Stomach (tissue), 8 donors: ENCODE measurements at regions not wholly inside any gene's neighbourhood (a gene's known extent, or its start where the extent isn't known, plus 50 kb on each side); places are given as distances from the start of the nearest gene placed in this dataset.
"Not testable (repeated sequence)": the region's sequence is repeated elsewhere in the genome, so short reads cannot be mapped to it uniquely, and the experiment has no call there.

Source experiments
- DNase-seq, 2 donors: peaks; one replicate each; pipeline versions ENCODE4 v3.0.0 to v3.0.0-alpha.2; 2013 to 2019
- H3K27ac ChIP-seq, 5 donors: fragments of 200-600 bp in 4 of 5; sonication (generic) in 4 of 5; one replicate each; pipeline ENCODE4 v1.5.1; 2013 to 2019; ENCODE audit warnings: mild to moderate bottlenecking in 1 of 5, moderate library complexity in 1 of 5
- H3K27me3 ChIP-seq, 3 donors: fragments of 200-600 bp; sonication (generic); one replicate each; pipeline ENCODE4 v1.5.1; 2017 to 2019; ENCODE audit warnings: mixed run types in 1 of 3
- H3K36me3 ChIP-seq, 4 donors: fragments of 200-600 bp; sonication (generic); 1 replicate in 3 of 4; 2 replicates in 1 of 4; pipeline ENCODE4 v1.5.1; 2016 to 2019
- H3K4me1 ChIP-seq, 4 donors: fragments of 200-600 bp; sonication (generic); one replicate each; pipeline ENCODE4 v1.5.1; 2016 to 2019
- H3K4me3 ChIP-seq, 4 donors: fragments of 200-600 bp; sonication (generic) in 3 of 4; one replicate each; pipeline ENCODE4 v1.5.1; 2016 to 2019; ENCODE audit warnings: mild to moderate bottlenecking in 1 of 4
- H3K9me3 ChIP-seq, 4 donors: fragments of 200-600 bp; sonication (generic); one replicate each; pipeline ENCODE4 v1.5.1; 2016 to 2019
- EP300 ChIP-seq: sonication (generic); formaldehyde crosslinking; IDR thresholded peaks from one replicate; pipeline ENCODE4 v1.6.1; 2017; ENCODE audit warnings: antibody characterized with exemption
- POLR2A ChIP-seq, 4 donors: fragments of 450-650 bp; IDR thresholded peaks; one replicate each; pipeline ENCODE4 v1.6.1; 2016; ENCODE audit warnings: antibody characterized with exemption in 4 of 4, control low read depth in 2 of 4, mild to moderate bottlenecking in 1 of 4, moderate library complexity in 1 of 4
- POLR2AphosphoS5 ChIP-seq, 3 donors: sonication (generic); formaldehyde crosslinking; IDR thresholded peaks; one replicate each; pipeline ENCODE4 v1.6.1; 2016; ENCODE audit warnings: antibody characterized with exemption in 3 of 3
- WGBS, 5 donors: extraction: QIAGEN DNeasy Blood & Tissue Kit in 3 of 5; methylation state at CpG; one replicate each; pipeline versions ENCODE4 v1.1.5 to v1.1.7; 2013 to 2018; 5-methylcytosine and 5-hydroxymethylcytosine counted together
- intact Hi-C: fragments of 100-400 bp; cut with DNase I; formaldehyde crosslinking; loops from one replicate; pipeline ENCODE4 v1.15.1; 2023; ENCODE audit warnings: low total_unique reads
- TF ChIP-seq, protein P1 (sequence below), 7 experiments: fragments of 450-650 bp in 4 of 7; fragments of 200-600 bp in 3 of 7; sonication (generic) in 3 of 7; IDR thresholded peaks; one replicate each; pipeline ENCODE4 v1.5.1; 2016 to 2019; ENCODE audit warnings: antibody characterized with exemption in 7 of 7, control low read depth in 2 of 7, mild to moderate bottlenecking in 1 of 7
- donor health status: healthy with polysubstance abuse.
- donor health status: Bipolar disorder and iron deficiency.
- donor health status: healthy.

DNA sequence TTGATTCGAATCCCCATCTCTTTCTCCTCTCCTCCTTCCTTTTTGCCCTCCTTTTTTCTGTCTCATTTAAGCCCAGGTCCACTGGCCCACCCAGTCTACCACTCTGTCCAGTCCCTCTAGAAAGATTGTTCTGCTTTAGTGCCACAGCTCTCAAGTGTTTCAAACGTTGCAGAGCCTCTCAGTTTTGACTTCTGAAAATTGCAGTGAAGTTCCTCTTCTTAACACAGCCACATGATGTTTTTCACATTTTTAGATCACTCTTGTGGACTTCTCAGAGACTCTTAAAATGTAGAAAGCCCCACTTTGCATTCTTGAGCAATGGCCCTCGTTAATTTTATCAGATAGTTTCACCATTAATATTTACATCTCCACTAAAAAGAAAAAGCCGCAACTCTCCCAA lies 253.1 kb downstream of the HAPSTR1 start:
- Histone ChIP-seq H3K27me3 (no peaks in the 10 kb centered on the region), H3K4me1 (peaks cover 0 to 18% (median 0%) of the 10 kb centered on the region in 4 donors), H3K9me3 (peaks cover 0 to 18% (median 3%) of the 10 kb centered on the region in 4 donors), H3K36me3 (no peaks in the 10 kb centered on the region), H3K4me3 (no peak overlapping the region), H3K27ac (no peak overlapping the region)
- DNase-seq: no peak
- 56 to 68% (median 61%) methylated on average over 4 of the region's 4 CpGs for WGBS, 5 donors
- no peak for TF ChIP-seq POLR2AphosphoS5 (IDR thresholded peaks at IDR 0.05)
- no peak for TF ChIP-seq EP300
- TF ChIP-seq, protein P1, sequence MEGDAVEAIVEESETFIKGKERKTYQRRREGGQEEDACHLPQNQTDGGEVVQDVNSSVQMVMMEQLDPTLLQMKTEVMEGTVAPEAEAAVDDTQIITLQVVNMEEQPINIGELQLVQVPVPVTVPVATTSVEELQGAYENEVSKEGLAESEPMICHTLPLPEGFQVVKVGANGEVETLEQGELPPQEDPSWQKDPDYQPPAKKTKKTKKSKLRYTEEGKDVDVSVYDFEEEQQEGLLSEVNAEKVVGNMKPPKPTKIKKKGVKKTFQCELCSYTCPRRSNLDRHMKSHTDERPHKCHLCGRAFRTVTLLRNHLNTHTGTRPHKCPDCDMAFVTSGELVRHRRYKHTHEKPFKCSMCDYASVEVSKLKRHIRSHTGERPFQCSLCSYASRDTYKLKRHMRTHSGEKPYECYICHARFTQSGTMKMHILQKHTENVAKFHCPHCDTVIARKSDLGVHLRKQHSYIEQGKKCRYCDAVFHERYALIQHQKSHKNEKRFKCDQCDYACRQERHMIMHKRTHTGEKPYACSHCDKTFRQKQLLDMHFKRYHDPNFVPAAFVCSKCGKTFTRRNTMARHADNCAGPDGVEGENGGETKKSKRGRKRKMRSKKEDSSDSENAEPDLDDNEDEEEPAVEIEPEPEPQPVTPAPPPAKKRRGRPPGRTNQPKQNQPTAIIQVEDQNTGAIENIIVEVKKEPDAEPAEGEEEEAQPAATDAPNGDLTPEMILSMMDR (IDR thresholded peaks at IDR 0.05): no peak
- no peak for TF ChIP-seq POLR2A (IDR thresholded peaks at IDR 0.05)
- intact Hi-C loops: no loop called here

DNA sequence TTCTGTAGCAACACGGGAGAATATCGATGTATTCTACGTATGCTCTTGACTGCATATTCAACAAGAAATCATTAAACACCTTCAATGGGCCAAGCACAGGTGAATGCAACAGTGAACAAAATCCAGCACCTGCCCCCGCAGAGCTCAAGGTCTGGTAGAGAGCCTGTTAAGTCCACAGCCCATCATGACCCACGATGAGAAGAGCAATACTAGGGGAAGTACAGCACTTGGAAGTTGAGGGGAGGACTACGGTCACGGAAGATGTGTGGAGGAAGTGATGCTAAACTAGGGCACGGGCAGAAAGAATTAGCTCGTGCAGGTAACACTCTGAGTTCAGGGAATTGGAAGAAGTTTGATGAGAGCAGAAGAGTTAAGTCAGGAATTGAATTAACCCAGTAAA lies 253.6 kb downstream of the HAPSTR1 start:
- Histone ChIP-seq H3K27ac (no peak overlapping the region), H3K36me3 (no peaks in the 10 kb centered on the region), H3K4me1 (peaks cover 0 to 18% (median 0%) of the 10 kb centered on the region in 4 donors), H3K9me3 (peaks cover 0 to 24% (median 5%) of the 10 kb centered on the region in 4 donors), H3K27me3 (no peaks in the 10 kb centered on the region), H3K4me3 (no peak overlapping the region)
- TF ChIP-seq EP300: no peak
- TF ChIP-seq POLR2A (IDR thresholded peaks at IDR 0.05): no peak
- TF ChIP-seq POLR2AphosphoS5 (IDR thresholded peaks at IDR 0.05): no peak
- TF ChIP-seq, protein P1 (IDR thresholded peaks at IDR 0.05): no peak
- intact Hi-C loops: no loop called here
- 78 to 83% (median 82%) methylated on average over 9 of the region's 9 CpGs for WGBS, 5 donors
- DNase-seq: no peak

DNA sequence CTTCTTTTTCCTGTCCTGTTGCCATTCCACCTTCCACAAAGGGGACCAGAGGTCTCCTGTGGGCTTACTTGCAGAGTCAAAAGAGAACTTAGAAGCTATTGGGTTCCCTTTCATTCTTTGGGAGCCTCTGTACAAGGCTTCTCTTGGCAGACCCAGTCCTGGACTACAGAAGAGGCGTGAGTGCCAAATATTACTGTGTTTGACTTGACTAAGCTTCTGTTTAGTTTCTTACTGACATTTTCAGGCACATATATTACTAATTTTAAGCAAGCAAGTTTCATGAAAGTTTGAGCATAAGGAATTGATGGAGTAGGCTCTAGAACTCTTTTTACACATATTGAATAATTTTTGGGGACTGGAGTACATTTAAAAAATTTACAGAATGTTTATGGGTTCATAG lies 254.4 kb downstream of the HAPSTR1 start:
- Histone ChIP-seq H3K4me3 (no peak overlapping the region), H3K36me3 (no peaks in the 10 kb centered on the region), H3K27me3 (no peaks in the 10 kb centered on the region), H3K27ac (no peak overlapping the region), H3K9me3 (peaks cover 0 to 32% (median 8%) of the 10 kb centered on the region in 4 donors), H3K4me1 (peaks cover 0 to 14% (median 0%) of the 10 kb centered on the region in 4 donors)
- intact Hi-C loops: no loop called here
- peak in 1 of 2 donors; percentile 14 for DNase-seq
- 40 to 71% (median 67%) methylated on average over 1 of the region's 1 CpG for WGBS, 5 donors
- TF ChIP-seq POLR2AphosphoS5 (IDR thresholded peaks at IDR 0.05) (no peak), POLR2A (IDR thresholded peaks at IDR 0.05) (no peak), EP300 (no peak)
- TF ChIP-seq, protein P1 (IDR thresholded peaks at IDR 0.05): no peak

DNA sequence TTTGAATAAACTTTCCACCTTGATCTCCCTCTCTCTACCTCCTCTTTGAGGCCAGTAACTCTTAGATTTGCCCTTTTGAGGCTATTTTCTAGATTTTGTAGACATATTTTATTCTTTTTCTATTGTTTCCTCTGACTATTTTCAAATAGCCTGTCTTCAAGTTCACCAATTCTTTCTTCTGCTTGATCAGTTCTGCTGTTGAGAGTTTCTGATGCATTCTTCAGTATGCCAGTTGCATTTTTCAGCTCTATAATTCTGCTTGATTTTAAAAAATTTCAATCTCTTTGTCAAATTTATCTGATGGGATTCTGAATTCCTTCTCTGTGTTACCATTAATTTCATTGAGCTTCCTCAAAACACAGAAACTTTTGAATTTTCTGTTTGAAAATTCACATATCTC lies 257.5 kb downstream of the HAPSTR1 start:
- TF ChIP-seq, protein P1 (IDR thresholded peaks at IDR 0.05): no peak
- no peak for TF ChIP-seq POLR2AphosphoS5 (IDR thresholded peaks at IDR 0.05)
- no peak for TF ChIP-seq EP300
- TF ChIP-seq POLR2A (IDR thresholded peaks at IDR 0.05): no peak
- Histone ChIP-seq H3K4me3 (no peak overlapping the region), H3K4me1 (no peaks in the 10 kb centered on the region), H3K27me3 (no peaks in the 10 kb centered on the region), H3K36me3 (no peaks in the 10 kb centered on the region), H3K27ac (no peak overlapping the region), H3K9me3 (peaks cover 0 to 35% (median 8%) of the 10 kb centered on the region in 4 donors)
- DNase-seq: no peak
- intact Hi-C loops: no loop called here

DNA sequence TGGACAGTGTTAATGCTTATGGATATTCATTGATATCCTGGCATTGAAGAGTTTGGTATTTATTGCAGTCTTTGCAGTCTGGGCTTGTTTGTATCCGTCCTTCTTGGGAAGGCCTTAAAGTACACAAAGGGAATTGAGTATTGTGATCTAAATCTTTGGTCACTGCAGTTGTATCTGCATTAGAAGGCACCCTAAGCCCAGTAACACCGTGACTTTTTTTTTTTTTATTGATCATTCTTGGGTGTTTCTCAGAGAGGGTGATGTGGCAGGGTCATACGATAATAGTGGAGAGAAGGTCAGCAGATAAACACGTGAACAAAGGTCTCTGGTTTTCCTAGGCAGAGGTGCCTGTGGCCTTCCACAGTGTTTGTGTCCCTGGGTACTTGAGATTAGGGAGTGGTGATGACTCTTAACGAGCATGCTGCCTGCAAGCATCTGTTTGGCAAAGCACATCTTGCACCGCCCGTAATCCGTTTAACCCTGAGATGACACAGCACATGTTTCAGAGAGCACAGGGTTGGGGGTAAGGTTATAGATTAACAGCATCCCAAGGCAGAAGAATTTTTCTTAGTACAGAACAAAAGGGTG lies 258.0 kb downstream of the HAPSTR1 start:
- H3K27me3 ChIP-seq, H3K4me1 ChIP-seq, H3K27ac ChIP-seq, H3K36me3 ChIP-seq, intact Hi-C loops, DNase-seq, H3K4me3 ChIP-seq: not testable (repeated sequence)
- peaks cover 0 to 35% (median 8%) of the 10 kb centered on the region in 4 donors for H3K9me3 ChIP-seq
- WGBS, 5 donors: 79 to 88% (median 83%) methylated on average over 8 of the region's 8 CpGs

DNA sequence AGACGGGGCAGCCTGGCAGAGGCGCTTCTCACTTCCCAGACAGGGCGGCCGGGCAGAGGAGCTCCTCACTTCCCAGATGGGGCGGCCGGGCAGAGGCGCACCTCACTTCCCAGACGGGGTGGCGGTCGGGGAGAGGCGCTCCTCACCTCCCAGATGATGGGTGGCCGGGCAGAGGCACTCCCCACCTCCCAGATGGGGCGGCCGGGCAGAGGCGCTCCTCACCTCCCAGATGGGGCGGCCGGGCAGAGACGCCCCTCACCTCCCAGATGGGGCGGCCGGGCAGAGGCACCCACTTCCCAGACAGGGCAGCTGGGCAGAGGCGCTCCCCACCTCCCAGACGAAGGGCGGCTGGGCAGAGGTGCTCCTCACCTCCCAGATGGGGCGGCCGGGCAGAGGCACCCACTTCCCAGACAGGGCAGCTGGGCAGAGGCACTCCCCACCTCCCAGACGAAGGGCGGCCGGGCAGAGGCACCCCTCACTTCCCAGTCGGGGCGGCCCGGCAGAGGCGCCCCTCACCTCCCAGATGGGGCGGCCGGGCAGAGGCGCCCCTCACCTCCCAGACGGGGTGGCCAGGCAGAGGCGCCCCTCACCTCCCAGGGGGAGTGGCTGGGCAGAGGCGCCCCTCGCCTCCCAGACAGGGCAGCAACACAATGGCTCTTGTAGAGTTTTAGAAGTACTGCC lies 258.8 kb downstream of the HAPSTR1 start:
- H3K4me3 ChIP-seq, H3K36me3 ChIP-seq, H3K27me3 ChIP-seq, DNase-seq, intact Hi-C loops, H3K27ac ChIP-seq, H3K4me1 ChIP-seq: not testable (repeated sequence)
- 91 to 96% (median 93%) methylated on average over 24 to 39 of the region's 39 CpGs for WGBS, 5 donors
- H3K9me3 ChIP-seq: peaks cover 0 to 35% (median 8%) of the 10 kb centered on the region in 4 donors
